Fibroblast of lung (primary cell): ENCODE measurements at regions not wholly inside any gene's neighbourhood (a gene's known extent, or its start where the extent isn't known, plus 50 kb on each side); places are given as distances from the start of the nearest gene placed in this dataset.

Source experiments
- CTCF ChIP-seq, 2 donors: IDR thresholded peaks in 1 of 2; conservative IDR thresholded peaks in 1 of 2; 1 replicate in 1 of 2; 2 replicates in 1 of 2; pipeline ENCODE4 v1.5.1; 2011 to 2012; ENCODE audit warnings: low read length in 2 of 2, control low read depth in 1 of 2, inconsistent platforms in 1 of 2, low read depth in 1 of 2, mild to moderate bottlenecking in 1 of 2
- EZH2 ChIP-seq: IDR thresholded peaks from 2 replicates; pipeline ENCODE4 v1.5.1; 2012; ENCODE audit warnings: low read length, control low read depth, mild to moderate bottlenecking; ENCODE audit errors: missing control alignments

DNA sequence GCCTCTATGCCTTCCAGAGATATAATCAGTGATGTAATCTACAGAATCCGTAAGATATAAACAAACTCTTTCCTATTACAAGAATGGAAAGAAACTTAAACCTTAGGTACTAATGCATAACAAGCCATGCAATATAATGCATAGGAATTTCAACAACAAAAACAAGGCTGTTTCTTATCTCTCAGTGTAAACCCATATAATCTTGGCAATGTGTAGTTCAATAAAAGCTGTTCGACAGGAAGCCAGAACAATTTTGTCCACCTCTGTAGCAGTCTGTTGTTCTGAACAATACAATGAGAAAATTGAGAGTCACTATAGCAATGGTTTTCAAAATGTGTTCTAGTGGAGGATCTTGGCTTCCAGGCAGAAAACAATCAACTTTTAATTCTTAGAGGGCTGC is 111.5 kb upstream of the FREM2 start:
- TF ChIP-seq CTCF (conservative IDR thresholded peaks at IDR 0.05 in 1 of 2, IDR thresholded peaks at IDR 0.05 in 1 of 2; ENCODE audit: low read depth in 1 of 2, low read length in 2 of 2), result no peak
- TF ChIP-seq EZH2, result no peak
